GM19023 (cell line): ENCODE measurements at regions not wholly inside any gene's neighbourhood (a gene's known extent, or its start where the extent isn't known, plus 50 kb on each side); places are given as distances from the start of the nearest gene placed in this dataset.
"Not testable (repeated sequence)": the region's sequence is repeated elsewhere in the genome, so short reads cannot be mapped to it uniquely, and the experiment has no call there.

Experiments used
- ATAC-seq: cut with Tn5 transposase; IDR thresholded peaks from one replicate; pipeline ENCODE4 v1.9.1; 2021; ENCODE audit warnings: mild to moderate bottlenecking, moderate library complexity; ENCODE audit not compliant: unreplicated experiment

- no peak for ATAC-seq
Measured at GRCh38 chr17:77834170-77835115, 124.1 kb upstream of the TNRC6C start.

GRCh38 chr17:77836557-77837041 is 121.9 kb upstream of the TNRC6C start:
- no peak for ATAC-seq

- ATAC-seq: not testable (repeated sequence)
Measured at GRCh38 chr17:77837072-77837471, 121.4 kb upstream of the TNRC6C start.

GRCh38 chr17:77837917-77838316 is 120.6 kb upstream of the TNRC6C start:
- no peak for ATAC-seq

GRCh38 chr17:77838748-77839697 is 119.5 kb upstream of the TNRC6C start:
- ATAC-seq: no peak

- ATAC-seq: no peak
Measured at GRCh38 chr17:77839698-77840512, 118.6 kb upstream of the TNRC6C start.

GRCh38 chr17:77840513-77841165 is 117.9 kb upstream of the TNRC6C start:
- ATAC-seq: no peak

GRCh38 chr17:77841742-77842527 is 116.6 kb upstream of the TNRC6C start:
- no peak for ATAC-seq

- ATAC-seq: no peak
Measured at GRCh38 chr17:77842528-77843147, 115.9 kb upstream of the TNRC6C start.

GRCh38 chr17:77843255-77843895 is 115.1 kb upstream of the TNRC6C start:
- peak; percentile 47 for ATAC-seq

GRCh38 chr17:77843896-77844295 is 114.6 kb upstream of the TNRC6C start:
- ATAC-seq: no peak

GRCh38 chr17:77844681-77845080 is 113.8 kb upstream of the TNRC6C start:
- ATAC-seq: no peak

- no peak for ATAC-seq
Measured at GRCh38 chr17:77845541-77846225, 112.8 kb upstream of the TNRC6C start.

- ATAC-seq: no peak
Measured at GRCh38 chr17:77846531-77847085, 111.9 kb upstream of the TNRC6C start.

GRCh38 chr17:77847221-77848085 is 111.0 kb upstream of the TNRC6C start:
- ATAC-seq: no peak

- ATAC-seq: no peak
Measured at GRCh38 chr17:77848257-77848656, 110.2 kb upstream of the TNRC6C start.
